ENCODE measurements at regions not wholly inside any gene's neighbourhood (a gene's known extent, or its start where the extent isn't known, plus 50 kb on each side); places are given as distances from the start of the nearest gene placed in this dataset.

DNA sequence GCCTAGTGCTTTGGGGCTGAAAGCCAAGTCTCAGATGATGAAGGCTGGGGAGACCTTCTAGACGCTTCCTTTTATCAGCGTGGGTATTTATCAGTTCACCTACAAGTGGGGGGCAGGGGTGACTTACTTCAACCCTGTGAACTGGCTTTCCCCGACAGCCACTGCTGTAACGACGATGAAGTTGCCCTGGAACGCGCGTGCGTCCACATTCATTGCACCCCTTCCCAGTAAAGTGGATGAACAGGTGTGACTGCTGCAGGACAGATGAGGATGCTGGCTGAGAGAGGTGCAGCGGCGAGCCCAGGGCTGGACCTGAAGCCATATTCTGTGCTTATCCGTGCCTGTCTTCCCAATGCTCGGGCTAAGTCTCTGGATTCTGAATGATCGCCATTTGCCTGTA lies 1122.3 kb downstream of the TBC1D22A start:
- Histone ChIP-seq H3F3A (ENCODE audit: insufficient read depth, low read length) (no peaks in the 10 kb centered on the region), H3K9me3 (replicated peaks; ENCODE audit: insufficient read depth, low read length) (no peaks in the 10 kb centered on the region)

DNA sequence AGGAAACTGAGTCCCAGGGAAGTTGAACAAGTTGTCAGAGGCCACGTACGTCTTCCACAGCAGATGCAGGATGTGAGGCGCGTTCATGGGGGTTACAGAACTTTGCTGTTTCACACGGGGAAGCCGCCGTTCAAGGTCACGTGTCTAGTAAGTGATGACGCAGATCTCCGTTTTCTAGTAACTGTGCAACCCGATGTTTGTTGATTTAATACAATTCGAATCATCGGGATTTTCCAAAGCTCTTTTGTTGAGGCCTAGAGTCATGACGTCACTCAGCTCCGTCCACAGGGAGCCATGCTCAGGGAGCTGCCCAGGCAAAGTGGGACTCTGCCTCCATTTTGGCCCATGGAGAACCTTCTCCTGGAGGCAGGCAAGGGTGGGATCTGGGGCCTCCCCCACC lies 1121.8 kb downstream of the TBC1D22A start:
- no peaks in the 10 kb centered on the region for H3K9me3 ChIP-seq (replicated peaks; ENCODE audit: insufficient read depth, low read length)

More for the DNA sequence above, 1122.3 kb downstream of the TBC1D22A start:
- no peak overlapping the region for H3K27ac ChIP-seq (ENCODE audit: low read length)
- H3K79me2 ChIP-seq (ENCODE audit: low read length) = no peaks in the 10 kb centered on the region
- H3K27me3 ChIP-seq (replicated peaks; ENCODE audit: insufficient read depth, low read length) = no peaks in the 10 kb centered on the region
- no peaks in the 10 kb centered on the region for H3K9me2 ChIP-seq (replicated peaks; ENCODE audit: insufficient read depth, low read length)
- DNase-seq = no peak
- H3K36me3 ChIP-seq (replicated peaks; ENCODE audit: insufficient read depth, low read length) = no peaks in the 10 kb centered on the region
- no peak overlapping the region for H3K4me3 ChIP-seq (ENCODE audit: low read length)
- no peak overlapping the region for H3K4me2 ChIP-seq (ENCODE audit: low read depth, low read length)
- H4K20me1 ChIP-seq (ENCODE audit: insufficient read depth, low read length) = no peaks in the 10 kb centered on the region
- no peak for TF ChIP-seq EZH2phosphoT487 (IDR thresholded peaks at IDR 0.05; ENCODE audit: low read length)
- TF ChIP-seq, protein P1, sequence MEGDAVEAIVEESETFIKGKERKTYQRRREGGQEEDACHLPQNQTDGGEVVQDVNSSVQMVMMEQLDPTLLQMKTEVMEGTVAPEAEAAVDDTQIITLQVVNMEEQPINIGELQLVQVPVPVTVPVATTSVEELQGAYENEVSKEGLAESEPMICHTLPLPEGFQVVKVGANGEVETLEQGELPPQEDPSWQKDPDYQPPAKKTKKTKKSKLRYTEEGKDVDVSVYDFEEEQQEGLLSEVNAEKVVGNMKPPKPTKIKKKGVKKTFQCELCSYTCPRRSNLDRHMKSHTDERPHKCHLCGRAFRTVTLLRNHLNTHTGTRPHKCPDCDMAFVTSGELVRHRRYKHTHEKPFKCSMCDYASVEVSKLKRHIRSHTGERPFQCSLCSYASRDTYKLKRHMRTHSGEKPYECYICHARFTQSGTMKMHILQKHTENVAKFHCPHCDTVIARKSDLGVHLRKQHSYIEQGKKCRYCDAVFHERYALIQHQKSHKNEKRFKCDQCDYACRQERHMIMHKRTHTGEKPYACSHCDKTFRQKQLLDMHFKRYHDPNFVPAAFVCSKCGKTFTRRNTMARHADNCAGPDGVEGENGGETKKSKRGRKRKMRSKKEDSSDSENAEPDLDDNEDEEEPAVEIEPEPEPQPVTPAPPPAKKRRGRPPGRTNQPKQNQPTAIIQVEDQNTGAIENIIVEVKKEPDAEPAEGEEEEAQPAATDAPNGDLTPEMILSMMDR (IDR thresholded peaks at IDR 0.05; ENCODE audit: low read length) = no peak
- TF ChIP-seq EZH2 (optimal IDR thresholded peaks at IDR 0.05; ENCODE audit: low read depth, low read length) = no peak
- H3K4me1 ChIP-seq (ENCODE audit: low read length) = peaks cover 9% of the 10 kb centered on the region; the same call in 1 of the 2 replicates
- H2AFZ ChIP-seq (ENCODE audit: low read length) = no peak overlapping the region
- no peak overlapping the region for H3K9ac ChIP-seq (ENCODE audit: low read length)

DNA sequence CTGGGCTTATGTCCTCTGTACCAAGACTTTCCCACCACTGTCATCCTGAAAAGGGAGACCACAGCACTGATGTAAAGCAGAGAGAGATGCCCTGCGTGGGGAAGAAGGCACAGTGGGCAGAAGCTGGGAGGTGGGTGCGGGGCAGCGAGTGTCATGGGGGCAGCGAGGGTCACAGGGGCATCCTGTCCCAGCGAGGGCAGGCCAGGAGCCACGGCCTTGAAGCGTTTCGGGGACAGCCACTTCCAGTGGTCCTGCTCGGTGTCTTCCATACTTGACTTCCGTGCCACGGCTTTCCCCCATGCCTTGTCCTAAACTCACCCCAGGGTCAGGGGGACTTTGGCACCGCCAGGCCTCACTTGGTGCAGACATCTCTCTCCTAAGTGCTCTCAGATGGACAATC lies 1121.3 kb downstream of the TBC1D22A start:
- no peaks in the 10 kb centered on the region for H3K27me3 ChIP-seq (replicated peaks; ENCODE audit: insufficient read depth, low read length)
- no peaks in the 10 kb centered on the region for H3K79me2 ChIP-seq (ENCODE audit: low read length)
- no peak overlapping the region for H3K4me3 ChIP-seq (ENCODE audit: low read length)
- no peak for DNase-seq
- no peaks in the 10 kb centered on the region for H3K9me2 ChIP-seq (replicated peaks; ENCODE audit: insufficient read depth, low read length)
- no peaks in the 10 kb centered on the region for H3F3A ChIP-seq (ENCODE audit: insufficient read depth, low read length)
- no peak overlapping the region for H2AFZ ChIP-seq (ENCODE audit: low read length)
- TF ChIP-seq EZH2 (optimal IDR thresholded peaks at IDR 0.05; ENCODE audit: low read depth, low read length) (no peak), EZH2phosphoT487 (IDR thresholded peaks at IDR 0.05; ENCODE audit: low read length) (no peak)
- TF ChIP-seq, protein P1 (IDR thresholded peaks at IDR 0.05; ENCODE audit: low read length) = no peak
- H3K9me3 ChIP-seq (replicated peaks; ENCODE audit: insufficient read depth, low read length) = no peaks in the 10 kb centered on the region
- H3K27ac ChIP-seq (ENCODE audit: low read length) = no peak overlapping the region
- no peaks in the 10 kb centered on the region for H3K36me3 ChIP-seq (replicated peaks; ENCODE audit: insufficient read depth, low read length)
- H3K4me2 ChIP-seq (ENCODE audit: low read depth, low read length) = no peak overlapping the region
- no peak overlapping the region for H3K9ac ChIP-seq (ENCODE audit: low read length)
- peaks cover 9% of the 10 kb centered on the region; the same call in 1 of the 2 replicates for H3K4me1 ChIP-seq (ENCODE audit: low read length)
- H4K20me1 ChIP-seq (ENCODE audit: insufficient read depth, low read length) = no peaks in the 10 kb centered on the region

More for the DNA sequence above, 1121.8 kb downstream of the TBC1D22A start:
- Histone ChIP-seq H3K36me3 (replicated peaks; ENCODE audit: insufficient read depth, low read length) (no peaks in the 10 kb centered on the region), H3K27me3 (replicated peaks; ENCODE audit: insufficient read depth, low read length) (no peaks in the 10 kb centered on the region), H3K27ac (ENCODE audit: low read length) (no peak overlapping the region), H3K9me2 (replicated peaks; ENCODE audit: insufficient read depth, low read length) (no peaks in the 10 kb centered on the region), H4K20me1 (ENCODE audit: insufficient read depth, low read length) (no peaks in the 10 kb centered on the region), H3K4me2 (ENCODE audit: low read depth, low read length) (no peak overlapping the region), H3K4me1 (ENCODE audit: low read length) (peaks cover 9% of the 10 kb centered on the region; the same call in 1 of the 2 replicates), H3K4me3 (ENCODE audit: low read length) (no peak overlapping the region), H3K79me2 (ENCODE audit: low read length) (no peaks in the 10 kb centered on the region), H3F3A (ENCODE audit: insufficient read depth, low read length) (no peaks in the 10 kb centered on the region), H2AFZ (ENCODE audit: low read length) (no peak overlapping the region), H3K9ac (ENCODE audit: low read length) (no peak overlapping the region)
- no peak for DNase-seq
- no peak for TF ChIP-seq EZH2 (optimal IDR thresholded peaks at IDR 0.05; ENCODE audit: low read depth, low read length)
- TF ChIP-seq, protein P1 (IDR thresholded peaks at IDR 0.05; ENCODE audit: low read length) = no peak
- no peak for TF ChIP-seq EZH2phosphoT487 (IDR thresholded peaks at IDR 0.05; ENCODE audit: low read length)

All from MM.1S (cell line).